ENCODE measurements at regions not wholly inside any gene's neighbourhood (a gene's known extent, or its start where the extent isn't known, plus 50 kb on each side); places are given as distances from the start of the nearest gene placed in this dataset.

GRCh38 chr7:86975449-86975848 lies 84.0 kb downstream of the ELAPOR2 start:
- H2AFZ ChIP-seq (ENCODE audit: low read length, unreplicated experiment) = no peak overlapping the region
- H3K27ac ChIP-seq (ENCODE audit: low read depth, low read length) = no peak overlapping the region
- no peaks in the 10 kb centered on the region for H3K79me2 ChIP-seq (ENCODE audit: control insufficient read depth, insufficient read depth, low read length, unreplicated experiment)
- no peak overlapping the region for H3K4me3 ChIP-seq (ENCODE audit: low read depth, low read length)
- H3K36me3 ChIP-seq (ENCODE audit: insufficient read depth, low read length) = no peaks in the 10 kb centered on the region
- H3K4me1 ChIP-seq (ENCODE audit: control insufficient read depth, insufficient read depth, low read length, unreplicated experiment) = no peaks in the 10 kb centered on the region
- H3K27me3 ChIP-seq (ENCODE audit: insufficient read depth, low read length) = peaks cover 3% of the 10 kb centered on the region; the same call in 1 of the 2 replicates

- Histone ChIP-seq H3K79me2 (ENCODE audit: control insufficient read depth, insufficient read depth, low read length, unreplicated experiment) (no peaks in the 10 kb centered on the region), H3K27ac (ENCODE audit: low read depth, low read length) (no peak overlapping the region), H3K36me3 (ENCODE audit: insufficient read depth, low read length) (no peaks in the 10 kb centered on the region), H3K4me3 (ENCODE audit: low read depth, low read length) (no peak overlapping the region), H2AFZ (ENCODE audit: low read length, unreplicated experiment) (no peak overlapping the region), H3K4me1 (ENCODE audit: control insufficient read depth, insufficient read depth, low read length, unreplicated experiment) (no peaks in the 10 kb centered on the region), H3K27me3 (ENCODE audit: insufficient read depth, low read length) (peaks cover 3% of the 10 kb centered on the region; the same call in 1 of the 2 replicates)
These were observed 87.4 kb downstream of the ELAPOR2 start for GRCh38 chr7:86972072-86972471.

- Histone ChIP-seq H3K36me3 (ENCODE audit: insufficient read depth, low read length) (no peaks in the 10 kb centered on the region), H2AFZ (ENCODE audit: low read length, unreplicated experiment) (no peak overlapping the region), H3K4me1 (ENCODE audit: control insufficient read depth, insufficient read depth, low read length, unreplicated experiment) (no peaks in the 10 kb centered on the region), H3K27ac (ENCODE audit: low read depth, low read length) (no peak overlapping the region), H3K79me2 (ENCODE audit: control insufficient read depth, insufficient read depth, low read length, unreplicated experiment) (no peaks in the 10 kb centered on the region), H3K4me3 (ENCODE audit: low read depth, low read length) (no peak overlapping the region), H3K27me3 (ENCODE audit: insufficient read depth, low read length) (peaks cover 3% of the 10 kb centered on the region; the same call in 1 of the 2 replicates)
These were observed 88.5 kb downstream of the ELAPOR2 start for GRCh38 chr7:86970986-86971385.

- no peaks in the 10 kb centered on the region for H3K4me1 ChIP-seq (ENCODE audit: control insufficient read depth, insufficient read depth, low read length, unreplicated experiment)
- no peaks in the 10 kb centered on the region for H3K36me3 ChIP-seq (ENCODE audit: insufficient read depth, low read length)
- H3K27ac ChIP-seq (ENCODE audit: low read depth, low read length) = no peak overlapping the region
- H2AFZ ChIP-seq (ENCODE audit: low read length, unreplicated experiment) = no peak overlapping the region
- H3K79me2 ChIP-seq (ENCODE audit: control insufficient read depth, insufficient read depth, low read length, unreplicated experiment) = no peaks in the 10 kb centered on the region
- H3K4me3 ChIP-seq (ENCODE audit: low read depth, low read length) = no peak overlapping the region
- H3K27me3 ChIP-seq (ENCODE audit: insufficient read depth, low read length) = peaks cover 3% of the 10 kb centered on the region; the same call in 1 of the 2 replicates
These were observed 88.9 kb downstream of the ELAPOR2 start for GRCh38 chr7:86970547-86970946.

GRCh38 chr7:86969865-86970264 lies 89.6 kb downstream of the ELAPOR2 start:
- Histone ChIP-seq H2AFZ (ENCODE audit: low read length, unreplicated experiment) (no peak overlapping the region), H3K4me1 (ENCODE audit: control insufficient read depth, insufficient read depth, low read length, unreplicated experiment) (no peaks in the 10 kb centered on the region), H3K27ac (ENCODE audit: low read depth, low read length) (no peak overlapping the region), H3K79me2 (ENCODE audit: control insufficient read depth, insufficient read depth, low read length, unreplicated experiment) (no peaks in the 10 kb centered on the region), H3K27me3 (ENCODE audit: insufficient read depth, low read length) (peaks cover 2% of the 10 kb centered on the region; the same call in 1 of the 2 replicates), H3K36me3 (ENCODE audit: insufficient read depth, low read length) (no peaks in the 10 kb centered on the region), H3K4me3 (ENCODE audit: low read depth, low read length) (no peak overlapping the region)

GRCh38 chr7:86968618-86969017 lies 90.8 kb downstream of the ELAPOR2 start:
- H3K4me1 ChIP-seq (ENCODE audit: control insufficient read depth, insufficient read depth, low read length, unreplicated experiment) = no peaks in the 10 kb centered on the region
- no peak overlapping the region for H3K4me3 ChIP-seq (ENCODE audit: low read depth, low read length)
- H3K27me3 ChIP-seq (ENCODE audit: insufficient read depth, low read length) = no peaks in the 10 kb centered on the region
- no peak overlapping the region for H2AFZ ChIP-seq (ENCODE audit: low read length, unreplicated experiment)
- no peaks in the 10 kb centered on the region for H3K36me3 ChIP-seq (ENCODE audit: insufficient read depth, low read length)
- H3K79me2 ChIP-seq (ENCODE audit: control insufficient read depth, insufficient read depth, low read length, unreplicated experiment) = no peaks in the 10 kb centered on the region
- no peak overlapping the region for H3K27ac ChIP-seq (ENCODE audit: low read depth, low read length)

- H3K4me1 ChIP-seq (ENCODE audit: control insufficient read depth, insufficient read depth, low read length, unreplicated experiment) = no peaks in the 10 kb centered on the region
- no peaks in the 10 kb centered on the region for H3K27me3 ChIP-seq (ENCODE audit: insufficient read depth, low read length)
- H2AFZ ChIP-seq (ENCODE audit: low read length, unreplicated experiment) = no peak overlapping the region
- H3K36me3 ChIP-seq (ENCODE audit: insufficient read depth, low read length) = no peaks in the 10 kb centered on the region
- no peaks in the 10 kb centered on the region for H3K79me2 ChIP-seq (ENCODE audit: control insufficient read depth, insufficient read depth, low read length, unreplicated experiment)
- no peak overlapping the region for H3K27ac ChIP-seq (ENCODE audit: low read depth, low read length)
- H3K4me3 ChIP-seq (ENCODE audit: low read depth, low read length) = no peak overlapping the region
These were observed 92.5 kb downstream of the ELAPOR2 start for GRCh38 chr7:86966916-86967315.

- Histone ChIP-seq H3K79me2 (ENCODE audit: control insufficient read depth, insufficient read depth, low read length, unreplicated experiment) (no peaks in the 10 kb centered on the region), H3K4me1 (ENCODE audit: control insufficient read depth, insufficient read depth, low read length, unreplicated experiment) (no peaks in the 10 kb centered on the region), H2AFZ (ENCODE audit: low read length, unreplicated experiment) (no peak overlapping the region), H3K27me3 (ENCODE audit: insufficient read depth, low read length) (no peaks in the 10 kb centered on the region), H3K36me3 (ENCODE audit: insufficient read depth, low read length) (no peaks in the 10 kb centered on the region), H3K27ac (ENCODE audit: low read depth, low read length) (no peak overlapping the region), H3K4me3 (ENCODE audit: low read depth, low read length) (no peak overlapping the region)
These were observed 93.7 kb downstream of the ELAPOR2 start for GRCh38 chr7:86965727-86966120.

GRCh38 chr7:86964973-86965726 lies 94.3 kb downstream of the ELAPOR2 start:
- Histone ChIP-seq H2AFZ (ENCODE audit: low read length, unreplicated experiment) (no peak overlapping the region), H3K4me1 (ENCODE audit: control insufficient read depth, insufficient read depth, low read length, unreplicated experiment) (no peaks in the 10 kb centered on the region), H3K4me3 (ENCODE audit: low read depth, low read length) (no peak overlapping the region), H3K36me3 (ENCODE audit: insufficient read depth, low read length) (no peaks in the 10 kb centered on the region), H3K27me3 (ENCODE audit: insufficient read depth, low read length) (no peaks in the 10 kb centered on the region), H3K27ac (ENCODE audit: low read depth, low read length) (no peak overlapping the region), H3K79me2 (ENCODE audit: control insufficient read depth, insufficient read depth, low read length, unreplicated experiment) (no peaks in the 10 kb centered on the region)

GRCh38 chr7:86963599-86964230 lies 95.7 kb downstream of the ELAPOR2 start:
- H3K36me3 ChIP-seq (ENCODE audit: insufficient read depth, low read length) = no peaks in the 10 kb centered on the region
- H3K4me1 ChIP-seq (ENCODE audit: control insufficient read depth, insufficient read depth, low read length, unreplicated experiment) = no peaks in the 10 kb centered on the region
- no peak overlapping the region for H3K27ac ChIP-seq (ENCODE audit: low read depth, low read length)
- H2AFZ ChIP-seq (ENCODE audit: low read length, unreplicated experiment) = no peak overlapping the region
- H3K4me3 ChIP-seq (ENCODE audit: low read depth, low read length) = no peak overlapping the region
- no peaks in the 10 kb centered on the region for H3K79me2 ChIP-seq (ENCODE audit: control insufficient read depth, insufficient read depth, low read length, unreplicated experiment)
- H3K27me3 ChIP-seq (ENCODE audit: insufficient read depth, low read length) = no peaks in the 10 kb centered on the region

- Histone ChIP-seq H3K27me3 (ENCODE audit: insufficient read depth, low read length) (no peaks in the 10 kb centered on the region), H3K79me2 (ENCODE audit: control insufficient read depth, insufficient read depth, low read length, unreplicated experiment) (no peaks in the 10 kb centered on the region), H3K4me1 (ENCODE audit: control insufficient read depth, insufficient read depth, low read length, unreplicated experiment) (no peaks in the 10 kb centered on the region), H3K4me3 (ENCODE audit: low read depth, low read length) (no peak overlapping the region), H3K27ac (ENCODE audit: low read depth, low read length) (no peak overlapping the region), H2AFZ (ENCODE audit: low read length, unreplicated experiment) (no peak overlapping the region), H3K36me3 (ENCODE audit: insufficient read depth, low read length) (no peaks in the 10 kb centered on the region)
These were observed 96.8 kb downstream of the ELAPOR2 start for GRCh38 chr7:86962623-86963022.
